Heart left ventricle (tissue), 13 donors: ENCODE measurements at regions not wholly inside any gene's neighbourhood (a gene's known extent, or its start where the extent isn't known, plus 50 kb on each side); places are given as distances from the start of the nearest gene placed in this dataset.

Source experiments
- POLR2A ChIP-seq, 2 donors: fragments of 450-650 bp; IDR thresholded peaks; one replicate each; pipeline ENCODE4 v1.6.1; 2017; ENCODE audit warnings: antibody characterized with exemption in 2 of 2, mild to moderate bottlenecking in 2 of 2, moderate library complexity in 2 of 2
- TF ChIP-seq, protein P1 (sequence below), 12 donors: fragments of 200-600 bp; sonication (generic) in 4 of 12; IDR thresholded peaks; one replicate each; pipeline versions ENCODE4 v1.5.0 to v1.8.0; 2018 to 2022; ENCODE audit warnings: antibody characterized with exemption in 12 of 12, mild to moderate bottlenecking in 5 of 12
- donor health status: ischemic (EF 13 %, LVEDD 7.1; RV severe dilation, severe dysfunction).
- donor health status: DM: no; HTN: yes; CAD: no.
- donor health status: DM: no; HTN: no; CAD: no.
- donor health status: ischemic (EF 25% LVEDD 6.9; RV normal size, moderate dysfunction).
- donor health status: ischemic (EF 25% LVEDD 5.7; RV mildly dilated, moderate dysfunction).
- donor health status: ischemic (EF 35%, LVEDD 5.7; RV mildly dilated, moderate dysfunction).
- donor health status: nonischemic (EF 11% LVEDD 7.7; RV severe dilation, severe dysfunction).
- donor health status: DM: yes; HTN: yes; CAD: no.
- donor health status: PGD.
- donor health status: ischemic (EF 29% LVEDD 5.4; RV normal size, mild dysfunction).
- donor health status: nonischemic (EF 23%, LVEDD 6.1; RV moderate dilation, normal function).

GRCh38 chr5:9845185-9845584 lies 215.0 kb upstream of the TAS2R1 start:
- TF ChIP-seq, protein P1, sequence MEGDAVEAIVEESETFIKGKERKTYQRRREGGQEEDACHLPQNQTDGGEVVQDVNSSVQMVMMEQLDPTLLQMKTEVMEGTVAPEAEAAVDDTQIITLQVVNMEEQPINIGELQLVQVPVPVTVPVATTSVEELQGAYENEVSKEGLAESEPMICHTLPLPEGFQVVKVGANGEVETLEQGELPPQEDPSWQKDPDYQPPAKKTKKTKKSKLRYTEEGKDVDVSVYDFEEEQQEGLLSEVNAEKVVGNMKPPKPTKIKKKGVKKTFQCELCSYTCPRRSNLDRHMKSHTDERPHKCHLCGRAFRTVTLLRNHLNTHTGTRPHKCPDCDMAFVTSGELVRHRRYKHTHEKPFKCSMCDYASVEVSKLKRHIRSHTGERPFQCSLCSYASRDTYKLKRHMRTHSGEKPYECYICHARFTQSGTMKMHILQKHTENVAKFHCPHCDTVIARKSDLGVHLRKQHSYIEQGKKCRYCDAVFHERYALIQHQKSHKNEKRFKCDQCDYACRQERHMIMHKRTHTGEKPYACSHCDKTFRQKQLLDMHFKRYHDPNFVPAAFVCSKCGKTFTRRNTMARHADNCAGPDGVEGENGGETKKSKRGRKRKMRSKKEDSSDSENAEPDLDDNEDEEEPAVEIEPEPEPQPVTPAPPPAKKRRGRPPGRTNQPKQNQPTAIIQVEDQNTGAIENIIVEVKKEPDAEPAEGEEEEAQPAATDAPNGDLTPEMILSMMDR (IDR thresholded peaks at IDR 0.05), result no peak
- no peak for TF ChIP-seq POLR2A (IDR thresholded peaks at IDR 0.05)
